Right cardiac atrium (tissue), 5 donors: ENCODE measurements at regions not wholly inside any gene's neighbourhood (a gene's known extent, or its start where the extent isn't known, plus 50 kb on each side); places are given as distances from the start of the nearest gene placed in this dataset.
A peak's percentile ranks its signal among the peaks of the same experiment; 100 is the strongest.
"Not testable (repeated sequence)": the region's sequence is repeated elsewhere in the genome, so short reads cannot be mapped to it uniquely, and the experiment has no call there.

Source experiments
- ATAC-seq, 2 donors: fragments of 200-7000 bp; cut with Tn5 transposase; one replicate each; pipeline versions ENCODE4 v1.8.0 to v1.9.1; 2020; ENCODE audit warnings: moderate library complexity in 2 of 2, mild to moderate bottlenecking in 1 of 2
- DNase-seq, 3 donors: peaks; one replicate each; pipeline ENCODE4 v3.0.0-alpha.2; 2020
- H3K27ac ChIP-seq: one replicate; pipeline ENCODE4 v1.5.1; 2013; ENCODE audit warnings: mild to moderate bottlenecking, low read length, control low read depth, moderate library complexity
- H3K27me3 ChIP-seq: one replicate; pipeline ENCODE4 v1.6.1; 2013; ENCODE audit not compliant: control insufficient read depth, insufficient read depth
- H3K4me1 ChIP-seq: one replicate; pipeline ENCODE4 v1.6.1; 2013; ENCODE audit warnings: low read length; ENCODE audit not compliant: control insufficient read depth, insufficient read depth
- H3K4me3 ChIP-seq: one replicate; pipeline ENCODE4 v1.5.1; 2013; ENCODE audit warnings: low read length, control low read depth
- H3K9me3 ChIP-seq: one replicate; pipeline ENCODE4 v1.6.1; 2013; ENCODE audit warnings: low read length; ENCODE audit not compliant: control insufficient read depth
- WGBS: extraction: QIAGEN DNeasy Blood & Tissue Kit; methylation state at CpG from one replicate; pipeline ENCODE4 v1.1.7; 2013; 5-methylcytosine and 5-hydroxymethylcytosine counted together
- intact Hi-C, 4 donors: fragments of 100-400 bp; cut with DNase I; formaldehyde crosslinking; loops; one replicate each; pipeline versions ENCODE4 v1.11.0 to v1.14.0; 2022 to 2023
- donor health status: healthy with polysubstance abuse.
- donor health status: DM: no; HTN: yes; CAD: no.
- donor health status: DM: no; HTN: no; CAD: no.
- donor health status: DM: no; HTN: yes; CAD: no; lungs with severe emphysema.
- donor health status: DM: yes; HTN: yes; CAD: no.

DNA sequence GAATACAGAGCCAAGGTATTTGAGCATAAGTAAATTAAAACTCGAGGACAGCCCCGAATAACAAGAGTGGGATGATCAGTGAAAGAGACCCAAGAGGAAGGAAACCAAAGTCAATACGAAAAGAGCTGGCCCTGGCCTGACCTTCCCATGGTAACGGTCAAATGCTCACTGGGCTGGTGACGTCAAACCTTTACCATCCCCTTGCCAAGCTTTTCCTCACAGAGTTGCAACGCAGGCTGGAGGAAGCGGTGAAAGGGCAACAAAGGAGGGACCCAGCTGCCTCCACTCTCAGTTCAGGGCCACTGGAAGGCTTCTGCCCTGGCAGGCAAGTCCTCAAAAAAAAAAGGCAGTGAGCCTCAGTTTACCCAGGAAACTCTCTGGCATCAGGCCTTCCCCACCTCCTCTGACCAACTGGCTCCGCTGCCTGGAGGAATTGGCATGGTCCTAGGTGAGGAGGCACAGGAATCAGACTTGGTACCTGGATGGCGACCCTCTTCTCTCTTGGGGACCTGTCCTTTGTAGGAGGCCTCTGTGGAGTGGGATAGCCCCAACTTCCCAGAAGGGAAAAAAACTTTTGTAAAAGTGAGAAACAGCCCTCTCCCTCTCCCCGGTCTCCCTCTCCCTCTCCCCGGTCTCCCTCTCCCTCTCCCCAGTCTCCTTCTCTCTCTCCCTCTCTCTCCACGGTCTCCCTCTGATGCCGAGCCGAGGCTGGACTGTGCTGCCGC, 212.4 kb downstream of the ANAPC1 start:
- DNase-seq = peak; percentile 58 to 74 (median 74)
- peak; percentile 65 to 79 for ATAC-seq
- Histone ChIP-seq H3K4me3 (no peak overlapping the region), H3K9me3 (no peaks in the 10 kb centered on the region), H3K27ac (no peak overlapping the region), H3K4me1 (no peaks in the 10 kb centered on the region), H3K27me3 (no peaks in the 10 kb centered on the region)
- intact Hi-C loops = no loop called here
- WGBS = 77% methylated on average over 15 of the region's 15 CpGs

DNA sequence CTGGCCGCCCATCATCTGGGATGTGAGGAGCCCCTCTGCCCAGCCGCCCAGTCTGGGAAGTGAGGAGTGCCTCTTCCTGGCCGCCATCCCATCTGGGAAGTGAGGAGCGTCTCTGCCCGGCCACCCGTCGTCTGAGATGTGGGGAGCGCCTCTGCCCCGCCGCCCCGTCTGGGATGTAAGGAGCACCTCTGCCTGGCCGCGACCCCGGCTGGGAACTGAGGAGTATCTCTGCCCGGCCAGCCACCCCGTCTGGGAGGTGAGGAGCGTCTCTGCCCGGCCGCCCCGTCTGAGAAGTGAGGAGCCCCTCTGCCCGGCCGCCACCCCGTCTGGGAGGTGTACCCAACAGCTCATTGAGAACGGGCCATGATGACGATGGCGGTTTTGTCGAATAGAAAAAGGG, 211.4 kb downstream of the ANAPC1 start:
- intact Hi-C loops = not testable (repeated sequence)

DNA sequence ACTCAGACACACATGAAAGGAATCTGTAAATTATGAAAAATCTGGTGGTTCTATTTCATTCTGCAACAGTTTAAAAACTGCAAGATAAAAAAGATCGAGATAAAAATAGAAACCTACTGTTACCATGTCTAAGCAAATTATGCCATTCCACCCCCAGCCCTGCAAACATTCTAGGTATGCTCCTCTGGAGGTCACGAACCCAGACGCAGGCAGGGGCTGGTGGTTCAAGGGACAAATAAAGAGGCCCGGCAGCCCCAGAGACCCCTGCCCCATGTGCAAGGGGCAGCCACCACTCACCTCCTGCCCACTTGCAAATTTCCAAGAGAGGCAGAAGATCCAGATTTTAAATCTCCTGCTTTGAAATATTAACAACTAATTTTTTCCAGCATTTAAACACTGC, 210.5 kb downstream of the ANAPC1 start:
- ATAC-seq = no peak
- intact Hi-C loops = no loop called here
- WGBS = 52% methylated on average over 4 of the region's 4 CpGs

More for the DNA sequence above, 211.4 kb downstream of the ANAPC1 start:
- not testable (repeated sequence) for H3K27me3 ChIP-seq, H3K27ac ChIP-seq, H3K4me1 ChIP-seq, H3K9me3 ChIP-seq, ATAC-seq, H3K4me3 ChIP-seq, DNase-seq
- 95% methylated on average over 20 of the region's 27 CpGs for WGBS

DNA sequence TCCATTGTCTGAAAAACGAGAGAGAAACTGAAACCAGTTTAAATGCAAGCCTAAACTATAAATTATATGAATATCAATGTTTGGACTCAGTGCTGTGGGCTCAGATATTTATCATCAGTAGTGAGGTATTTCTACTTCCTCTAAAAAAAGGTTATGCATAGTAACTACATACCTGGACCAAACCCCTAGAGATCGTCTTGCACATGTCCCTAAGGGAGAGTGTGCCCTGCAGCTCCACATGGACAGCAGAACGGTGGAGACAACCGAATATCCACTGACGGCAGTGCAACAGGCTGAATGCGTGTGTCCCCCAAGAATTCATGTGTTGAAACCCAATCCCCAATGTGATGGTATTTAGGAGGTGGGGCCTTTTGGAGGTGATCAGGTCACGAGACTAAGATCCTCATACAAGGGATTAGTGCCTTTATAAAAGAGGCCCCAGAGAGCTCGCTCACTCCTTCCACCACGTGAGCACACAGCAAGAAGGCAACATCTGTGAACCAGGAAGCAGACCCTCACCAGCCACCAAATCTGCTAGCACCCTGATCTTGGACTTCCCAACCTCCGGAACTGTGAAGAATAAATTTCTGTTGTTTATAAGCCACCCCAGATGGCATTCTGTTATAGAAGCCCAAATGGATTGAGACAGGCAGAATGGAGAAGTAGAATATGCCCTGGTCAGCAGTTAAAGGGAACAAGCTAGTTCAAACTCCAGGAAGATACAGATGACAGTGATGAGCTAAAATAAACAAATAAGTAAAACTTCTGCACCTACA, 208.4 kb downstream of the ANAPC1 start:
- Histone ChIP-seq H3K9me3 (no peaks in the 10 kb centered on the region), H3K27ac (no peak overlapping the region), H3K27me3 (no peaks in the 10 kb centered on the region), H3K4me1 (no peaks in the 10 kb centered on the region), H3K4me3 (no peak overlapping the region)
- DNase-seq (no peak), ATAC-seq (no peak)
- intact Hi-C loops = no loop called here
- WGBS = 85% methylated on average over 10 of the region's 10 CpGs

More for the DNA sequence above, 210.5 kb downstream of the ANAPC1 start:
- Histone ChIP-seq H3K27ac (no peak overlapping the region), H3K9me3 (no peaks in the 10 kb centered on the region), H3K4me3 (no peak overlapping the region), H3K27me3 (no peaks in the 10 kb centered on the region), H3K4me1 (no peaks in the 10 kb centered on the region)
- DNase-seq = no peak

DNA sequence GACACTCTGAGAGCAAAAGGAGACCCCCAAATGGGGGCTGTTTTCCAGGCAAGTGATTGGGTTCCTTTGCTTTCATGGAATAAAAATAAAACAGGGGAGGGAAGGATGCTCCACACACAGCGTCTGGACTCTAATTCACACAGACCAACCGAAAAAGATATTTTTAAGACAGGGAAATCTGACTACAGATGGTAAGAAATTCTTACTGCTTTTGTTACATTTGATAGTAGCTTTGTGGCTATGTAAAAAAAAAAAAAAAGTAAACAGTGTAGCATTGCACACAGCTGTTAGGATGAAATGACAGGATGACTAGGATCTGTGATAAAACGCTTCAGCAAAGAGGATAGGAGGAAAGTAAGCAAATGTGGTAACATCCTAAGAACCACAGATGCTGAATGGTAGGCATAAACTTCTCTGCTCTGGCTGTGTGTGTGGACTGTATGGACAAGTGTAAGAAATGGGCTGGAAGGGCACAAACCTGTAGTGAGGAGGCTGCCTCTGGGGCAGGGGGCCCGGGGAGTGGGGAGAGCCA, 207.6 kb downstream of the ANAPC1 start:
- H3K27me3 ChIP-seq = no peaks in the 10 kb centered on the region
- H3K27ac ChIP-seq = no peak overlapping the region
- intact Hi-C loops = no loop called here
- no peaks in the 10 kb centered on the region for H3K4me1 ChIP-seq
- H3K9me3 ChIP-seq = no peaks in the 10 kb centered on the region
- no peak for DNase-seq
- H3K4me3 ChIP-seq = no peak overlapping the region
- ATAC-seq = no peak
- WGBS = 73% methylated on average over 4 of the region's 4 CpGs

DNA sequence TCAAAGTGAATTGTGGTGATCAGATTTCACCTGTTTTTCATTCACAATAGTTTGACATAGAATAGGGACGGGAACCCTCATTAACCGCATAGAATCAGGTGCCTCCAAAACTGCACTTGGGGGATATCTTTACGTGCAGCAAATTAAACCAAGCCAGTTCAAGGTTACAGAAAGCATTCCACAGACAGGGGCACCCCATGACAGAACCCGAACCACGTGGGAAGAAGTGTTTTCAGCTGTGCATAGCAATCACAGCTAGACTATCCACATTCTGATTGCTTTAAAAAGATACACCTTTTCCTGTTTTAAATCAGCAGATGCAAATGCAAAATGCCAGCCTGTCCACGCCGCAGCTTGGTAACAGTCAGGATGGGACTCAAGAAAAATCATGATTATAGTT, 205.8 kb downstream of the ANAPC1 start:
- Histone ChIP-seq H3K4me1 (no peaks in the 10 kb centered on the region), H3K9me3 (no peaks in the 10 kb centered on the region), H3K4me3 (no peak overlapping the region), H3K27me3 (no peaks in the 10 kb centered on the region), H3K27ac (no peak overlapping the region)
- no peak for DNase-seq
- no peak for ATAC-seq
- WGBS = 75% methylated on average over 7 of the region's 7 CpGs
- intact Hi-C loops = no loop called here

- ATAC-seq (no peak), DNase-seq (no peak)
- no peaks in the 10 kb centered on the region for H3K27me3 ChIP-seq
- WGBS = 49% methylated on average over 5 of the region's 5 CpGs
- H3K27ac ChIP-seq = no peak overlapping the region
- H3K4me3 ChIP-seq = no peak overlapping the region
- H3K9me3 ChIP-seq = no peaks in the 10 kb centered on the region
- intact Hi-C loops = no loop called here
- no peaks in the 10 kb centered on the region for H3K4me1 ChIP-seq
These were observed 205.3 kb downstream of the ANAPC1 start for GRCh38 chr2:111678651-111679050.

DNA sequence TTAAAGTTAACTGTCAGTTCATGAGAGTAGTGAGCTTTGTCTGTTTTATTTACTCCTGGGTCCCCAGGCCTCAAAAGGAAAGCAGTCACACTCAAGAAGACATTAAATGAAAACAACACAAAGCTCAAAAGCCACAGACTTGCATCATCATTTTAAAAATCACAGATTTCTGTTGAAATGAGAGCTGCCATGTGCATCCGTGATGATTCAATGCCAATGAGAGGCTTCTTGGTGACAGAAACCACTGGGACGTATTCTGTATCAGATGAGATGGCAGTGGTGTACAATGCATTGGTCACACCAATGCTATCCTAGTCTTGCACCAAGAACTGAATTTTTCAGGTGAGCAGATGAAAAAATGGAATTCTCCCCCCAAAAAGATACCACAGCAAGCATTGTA, 204.8 kb downstream of the ANAPC1 start:
- Histone ChIP-seq H3K27ac (no peak overlapping the region), H3K4me1 (no peaks in the 10 kb centered on the region), H3K9me3 (no peaks in the 10 kb centered on the region), H3K4me3 (no peak overlapping the region), H3K27me3 (no peaks in the 10 kb centered on the region)
- intact Hi-C loops = no loop called here
- WGBS = 78% methylated on average over 2 of the region's 2 CpGs
- ATAC-seq (no peak), DNase-seq (no peak)

DNA sequence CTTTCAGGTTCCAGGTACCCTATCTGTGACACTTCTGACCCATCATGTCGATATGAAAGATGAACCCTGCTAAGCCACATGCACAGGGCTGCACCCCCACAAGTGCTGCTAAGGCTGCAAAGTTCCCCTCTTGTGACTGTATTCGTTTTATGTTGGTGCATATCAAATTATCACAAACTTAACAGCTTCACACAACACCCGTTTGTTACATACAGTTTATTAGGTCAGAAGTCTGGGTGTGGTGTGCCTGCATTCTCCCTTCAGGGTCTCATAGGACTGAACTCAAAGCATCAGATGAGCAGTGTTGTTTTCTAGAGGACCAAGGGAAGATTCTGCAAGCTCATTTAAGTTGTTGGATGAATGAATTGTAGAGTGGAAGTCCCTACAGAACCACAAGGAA, 199.4 kb downstream of the ANAPC1 start:
- 69% methylated on average over 3 of the region's 3 CpGs for WGBS
- ATAC-seq (no peak), DNase-seq (no peak)
- H3K9me3 ChIP-seq = no peaks in the 10 kb centered on the region
- H3K4me3 ChIP-seq = no peak overlapping the region
- intact Hi-C loops = no loop called here
- no peaks in the 10 kb centered on the region for H3K27me3 ChIP-seq
- H3K27ac ChIP-seq = no peak overlapping the region
- H3K4me1 ChIP-seq = no peaks in the 10 kb centered on the region

DNA sequence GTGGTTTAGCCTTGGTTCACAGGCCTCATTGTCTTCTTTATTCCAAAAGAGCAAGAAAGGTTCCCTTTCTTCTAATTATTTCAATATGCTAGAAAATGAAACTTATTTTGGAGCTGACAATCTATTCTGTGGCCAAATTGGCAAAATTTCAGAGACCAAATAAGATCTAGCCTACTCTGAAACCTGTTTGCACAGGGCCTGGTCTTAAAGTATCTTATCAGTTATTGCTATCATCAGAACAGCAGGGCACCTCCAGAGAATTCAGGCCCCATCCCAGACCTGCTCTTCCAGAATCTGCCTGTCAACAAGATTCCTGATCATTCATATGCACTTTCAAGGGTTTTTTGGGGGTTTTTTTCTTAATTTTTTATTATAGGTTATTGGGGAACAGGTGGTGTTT, 198.7 kb downstream of the ANAPC1 start:
- no peaks in the 10 kb centered on the region for H3K9me3 ChIP-seq
- intact Hi-C loops = no loop called here
- H3K4me3 ChIP-seq = no peak overlapping the region
- H3K27ac ChIP-seq = no peak overlapping the region
- H3K27me3 ChIP-seq = no peaks in the 10 kb centered on the region
- DNase-seq (no peak), ATAC-seq (no peak)
- H3K4me1 ChIP-seq = no peaks in the 10 kb centered on the region

GRCh38 chr2:111686994-111687393, 197.0 kb downstream of the ANAPC1 start:
- Histone ChIP-seq H3K4me1 (no peaks in the 10 kb centered on the region), H3K27me3 (no peaks in the 10 kb centered on the region), H3K4me3 (no peak overlapping the region), H3K9me3 (no peaks in the 10 kb centered on the region), H3K27ac (no peak overlapping the region)
- intact Hi-C loops = no loop called here
- WGBS = 89% methylated on average over 4 of the region's 4 CpGs
- no peak for ATAC-seq
- no peak for DNase-seq
